Activated CD4-positive, alpha-beta T cell treated with anti-CD3 and anti-CD28 coated beads, Interleukin-2, amount 10 ng/mL, durations not matched to agents 7 days and 5 days (primary cell): ENCODE measurements at regions not wholly inside any gene's neighbourhood (a gene's known extent, or its start where the extent isn't known, plus 50 kb on each side); places are given as distances from the start of the nearest gene placed in this dataset.

ENCODE experiments used
- CTCF ChIA-PET: fragments of 350-600 bp; sonication (Branson Sonifier 250); formaldehyde crosslinking; loops from one replicate; lab custom pipeline; 2021; ENCODE audit warnings: antibody characterized with exemption; lab: Charles Lee
- POLR2A ChIA-PET: fragments of 350-600 bp; sonication (Branson Sonifier 250); formaldehyde crosslinking; loops from one replicate; lab custom pipeline; 2021; ENCODE audit warnings: antibody characterized with exemption; lab: Charles Lee
- DNase-seq: peaks from one replicate; pipeline ENCODE4 v3.0.0-alpha.2; 2020
- H3K27ac Mint-ChIP-seq: one replicate; pipeline ENCODE4 v1.8.0; 2021; ENCODE audit warnings: mild to moderate bottlenecking, moderate library complexity, mixed read lengths
- H3K27me3 Mint-ChIP-seq: one replicate; pipeline ENCODE4 v1.8.0; 2021; ENCODE audit warnings: mixed read lengths
- H3K36me3 Mint-ChIP-seq: one replicate; pipeline ENCODE4 v1.8.0; 2021; ENCODE audit warnings: low read depth, mixed read lengths
- H3K4me1 Mint-ChIP-seq: one replicate; pipeline ENCODE4 v1.8.0; 2021; ENCODE audit warnings: mixed read lengths
- H3K4me3 Mint-ChIP-seq: one replicate; pipeline ENCODE4 v1.8.0; 2021; ENCODE audit warnings: mild to moderate bottlenecking, moderate library complexity, mixed read lengths
- H3K9me3 Mint-ChIP-seq: one replicate; pipeline ENCODE4 v1.8.0; 2021; ENCODE audit warnings: mixed read lengths

DNA sequence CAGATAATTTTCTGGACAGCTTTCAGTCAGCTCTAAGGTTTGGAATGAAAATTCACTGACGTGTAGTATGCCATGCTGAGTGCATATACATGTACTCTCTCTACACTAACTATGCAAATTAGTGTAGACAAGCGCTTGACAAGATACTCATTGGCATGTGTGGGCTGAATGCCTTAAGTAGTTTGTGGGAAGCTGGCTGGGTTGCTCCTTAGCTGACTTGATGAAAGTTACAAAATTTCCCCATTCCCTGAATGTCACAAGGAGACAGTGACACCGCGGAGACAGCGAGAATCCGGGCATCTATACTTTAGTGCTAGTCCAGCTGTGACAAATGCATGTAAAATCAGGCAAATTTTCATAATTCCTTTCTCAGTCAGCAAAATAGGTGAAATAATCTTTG, 51.6 kb upstream of the C5orf46 start:
- H3K27ac Mint-ChIP-seq, result no peak overlapping the region
- ChIA-PET POLR2A (no interaction called here), CTCF (no interaction called here)

DNA sequence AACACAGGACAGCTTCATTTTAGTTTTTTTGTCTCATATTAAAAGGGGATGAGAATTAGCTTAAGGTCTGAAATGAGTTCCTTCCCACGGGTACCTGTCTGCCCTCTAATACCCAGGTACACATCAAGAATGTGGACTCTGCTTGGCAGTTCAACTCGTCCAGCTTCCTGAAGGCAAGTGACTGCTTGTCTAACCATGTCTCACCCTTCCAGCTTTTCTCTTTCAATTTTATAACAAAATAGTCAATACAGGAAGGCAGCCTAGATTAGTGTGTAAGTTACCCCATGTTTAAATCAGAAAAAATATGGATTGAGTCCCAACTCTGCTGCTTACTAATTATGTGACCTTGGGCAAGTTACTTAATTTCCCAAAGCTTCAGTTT, 50.5 kb upstream of the C5orf46 start:
- H3K4me1 Mint-ChIP-seq, result no peaks in the 10 kb centered on the region
- H3K4me3 Mint-ChIP-seq, result no peak overlapping the region
- no peak overlapping the region for H3K27ac Mint-ChIP-seq
- ChIA-PET POLR2A (no interaction called here), CTCF (no interaction called here)
- no peaks in the 10 kb centered on the region for H3K9me3 Mint-ChIP-seq
- H3K27me3 Mint-ChIP-seq, result no peaks in the 10 kb centered on the region
- DNase-seq, result no peak
- no peaks in the 10 kb centered on the region for H3K36me3 Mint-ChIP-seq

More for the DNA sequence above, 51.6 kb upstream of the C5orf46 start:
- no peaks in the 10 kb centered on the region for H3K27me3 Mint-ChIP-seq
- no peak overlapping the region for H3K4me3 Mint-ChIP-seq
- no peaks in the 10 kb centered on the region for H3K36me3 Mint-ChIP-seq
- DNase-seq, result no peak
- no peaks in the 10 kb centered on the region for H3K4me1 Mint-ChIP-seq
- no peaks in the 10 kb centered on the region for H3K9me3 Mint-ChIP-seq

DNA sequence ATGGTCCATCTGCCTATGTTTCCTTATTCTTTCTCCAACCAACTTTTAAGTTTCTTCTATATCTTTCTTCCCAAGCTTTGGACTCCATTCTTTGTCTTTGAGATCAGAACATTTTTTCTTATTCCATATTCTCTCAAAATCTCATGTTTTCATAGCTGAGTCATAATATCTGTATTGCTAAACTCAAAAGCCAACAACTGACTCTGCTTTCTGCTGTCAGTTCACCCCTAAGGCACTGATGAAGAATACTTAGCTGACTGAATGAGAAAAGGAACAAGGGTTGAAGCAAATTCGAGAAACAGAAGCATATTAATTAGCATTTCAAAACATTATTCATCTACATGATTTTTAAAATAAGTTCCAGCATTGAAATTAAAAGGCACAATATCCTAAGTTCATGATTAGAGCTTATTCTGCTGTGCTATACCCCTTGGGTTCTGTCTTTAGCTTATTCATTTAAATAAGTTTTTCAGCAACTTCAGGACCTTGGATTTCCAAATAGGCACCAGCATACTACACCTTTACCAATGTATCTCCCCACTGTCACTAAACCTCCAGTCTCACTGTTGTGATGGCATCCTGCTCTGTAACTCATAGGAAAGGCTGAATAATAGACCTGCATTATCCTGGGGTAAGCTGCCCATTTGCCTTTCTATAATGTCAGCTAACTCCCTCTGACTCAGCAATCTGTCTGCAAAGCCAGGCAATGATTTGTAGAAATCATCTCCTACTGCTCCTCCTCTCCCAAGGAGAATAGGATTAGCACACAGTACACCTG, 49.9 kb upstream of the C5orf46 start:
- no peak for DNase-seq
- CTCF ChIA-PET, result interaction anchor here (0.5 kb wide), 1 partner anchor 434 kb away, joined by 4 read pairs; no protein-coding TSS in a partner anchor
- Mint-ChIP-seq H3K9me3 (no peaks in the 10 kb centered on the region), H3K4me3 (no peak overlapping the region), H3K27ac (no peak overlapping the region), H3K4me1 (no peaks in the 10 kb centered on the region), H3K36me3 (no peaks in the 10 kb centered on the region), H3K27me3 (no peaks in the 10 kb centered on the region)
- POLR2A ChIA-PET, result no interaction called here
